Activated CD8-positive, alpha-beta T cell treated with anti-CD3 and anti-CD28 coated beads for 36 hours (primary cell): ENCODE measurements at regions not wholly inside any gene's neighbourhood (a gene's known extent, or its start where the extent isn't known, plus 50 kb on each side); places are given as distances from the start of the nearest gene placed in this dataset.

Experiments used
- ATAC-seq: fragments of 200-7000 bp; cut with Tn5 transposase; one replicate; pipeline ENCODE4 v1.10.0; 2021; ENCODE audit warnings: mild to moderate bottlenecking, moderate library complexity
- CTCF ChIA-PET: fragments of 350-600 bp; sonication (Branson Sonifier 250); formaldehyde crosslinking; loops from one replicate; lab custom pipeline; 2021; ENCODE audit warnings: antibody characterized with exemption; lab: Charles Lee
- POLR2A ChIA-PET: fragments of 350-600 bp; sonication (Branson Sonifier 250); formaldehyde crosslinking; loops from one replicate; lab custom pipeline; 2021; ENCODE audit warnings: antibody characterized with exemption; lab: Charles Lee
- DNase-seq: peaks from one replicate; pipeline ENCODE4 v3.0.0-alpha.2; 2020
- H3K27ac Mint-ChIP-seq: one replicate; pipeline ENCODE4 v1.8.0; 2021; ENCODE audit warnings: mild to moderate bottlenecking, mixed read lengths
- H3K27me3 Mint-ChIP-seq: one replicate; pipeline ENCODE4 v1.8.0; 2021; ENCODE audit warnings: mixed read lengths
- H3K36me3 Mint-ChIP-seq: one replicate; pipeline ENCODE4 v1.8.0; 2021; ENCODE audit warnings: low read depth, mixed read lengths
- H3K4me1 Mint-ChIP-seq: one replicate; pipeline ENCODE4 v1.8.0; 2021; ENCODE audit warnings: low read depth, mixed read lengths
- H3K4me3 Mint-ChIP-seq: one replicate; pipeline ENCODE4 v1.8.0; 2021; ENCODE audit warnings: mild to moderate bottlenecking, moderate library complexity, mixed read lengths
- H3K9me3 Mint-ChIP-seq: one replicate; pipeline ENCODE4 v1.8.0; 2021; ENCODE audit warnings: mixed read lengths
- CTCF ChIP-seq: fragments of 200-600 bp; IDR thresholded peaks from one replicate; pipeline ENCODE4 v1.8.0; 2022; ENCODE audit warnings: antibody characterized with exemption, mild to moderate bottlenecking
- intact Hi-C: fragments of 100-400 bp; cut with micrococcal nuclease; formaldehyde crosslinking; loops from one replicate; pipeline ENCODE4 v1.10.0; 2022

GRCh38 chr5:97623441-97623840 lies 440.4 kb upstream of the RIOK2 start:
- CTCF ChIA-PET: no interaction called here

GRCh38 chr5:97624886-97625285 lies 441.8 kb upstream of the RIOK2 start:
- no peak overlapping the region for H3K27ac Mint-ChIP-seq
- ATAC-seq: no peak
- H3K4me3 Mint-ChIP-seq: no peak overlapping the region
- intact Hi-C loops: no loop called here
- no peaks in the 10 kb centered on the region for H3K9me3 Mint-ChIP-seq
- CTCF ChIA-PET: interaction anchor here (1.3 kb wide), 1 partner anchor 129 kb away, joined by 3 read pairs; no protein-coding TSS in a partner anchor
- H3K4me1 Mint-ChIP-seq: no peaks in the 10 kb centered on the region
- no peak for TF ChIP-seq CTCF
- H3K36me3 Mint-ChIP-seq: no peaks in the 10 kb centered on the region
- POLR2A ChIA-PET: no interaction called here
- DNase-seq: no peak
- H3K27me3 Mint-ChIP-seq: no peaks in the 10 kb centered on the region

More at GRCh38 chr5:97623441-97623840, 440.4 kb upstream of the RIOK2 start:
- Mint-ChIP-seq H3K27ac (no peak overlapping the region), H3K9me3 (peaks cover 4% of the 10 kb centered on the region), H3K36me3 (no peaks in the 10 kb centered on the region), H3K27me3 (no peaks in the 10 kb centered on the region), H3K4me1 (no peaks in the 10 kb centered on the region), H3K4me3 (no peak overlapping the region)
- DNase-seq: no peak
- POLR2A ChIA-PET: no interaction called here
- no peak for ATAC-seq
- TF ChIP-seq CTCF: no peak
- intact Hi-C loops: no loop called here

GRCh38 chr5:97627272-97627671 lies 444.2 kb upstream of the RIOK2 start:
- no peaks in the 10 kb centered on the region for H3K36me3 Mint-ChIP-seq
- no peaks in the 10 kb centered on the region for H3K9me3 Mint-ChIP-seq
- no peak overlapping the region for H3K27ac Mint-ChIP-seq
- H3K27me3 Mint-ChIP-seq: no peaks in the 10 kb centered on the region
- CTCF ChIA-PET: no interaction called here
- intact Hi-C loops: no loop called here
- ATAC-seq (no peak), DNase-seq (no peak)
- H3K4me3 Mint-ChIP-seq: no peak overlapping the region
- POLR2A ChIA-PET: no interaction called here
- TF ChIP-seq CTCF: no peak
- no peaks in the 10 kb centered on the region for H3K4me1 Mint-ChIP-seq

- POLR2A ChIA-PET: no interaction called here
- Mint-ChIP-seq H3K36me3 (no peaks in the 10 kb centered on the region), H3K4me1 (no peaks in the 10 kb centered on the region), H3K4me3 (no peak overlapping the region), H3K27ac (no peak overlapping the region), H3K27me3 (no peaks in the 10 kb centered on the region), H3K9me3 (no peaks in the 10 kb centered on the region)
- no peak for DNase-seq
- TF ChIP-seq CTCF: no peak
- CTCF ChIA-PET: no interaction called here
- no peak for ATAC-seq
- intact Hi-C loops: no loop called here
Measured at GRCh38 chr5:97628031-97628430, 445.0 kb upstream of the RIOK2 start.

GRCh38 chr5:97628807-97629206 lies 445.8 kb upstream of the RIOK2 start:
- intact Hi-C loops: no loop called here

More at GRCh38 chr5:97628807-97629206, 445.8 kb upstream of the RIOK2 start:
- Mint-ChIP-seq H3K27ac (no peak overlapping the region), H3K4me1 (no peaks in the 10 kb centered on the region), H3K4me3 (no peak overlapping the region), H3K27me3 (no peaks in the 10 kb centered on the region), H3K36me3 (no peaks in the 10 kb centered on the region), H3K9me3 (no peaks in the 10 kb centered on the region)
- no peak for DNase-seq
- POLR2A ChIA-PET: no interaction called here
- CTCF ChIA-PET: no interaction called here
- TF ChIP-seq CTCF: no peak
- ATAC-seq: no peak
